ENCODE measurements at regions not wholly inside any gene's neighbourhood (a gene's known extent, or its start where the extent isn't known, plus 50 kb on each side); places are given as distances from the start of the nearest gene placed in this dataset.
"Not testable (repeated sequence)": the region's sequence is repeated elsewhere in the genome, so short reads cannot be mapped to it uniquely, and the experiment has no call there.

- Histone ChIP-seq H3K4me1 (ENCODE audit: control insufficient read depth in 1 of 2, insufficient read depth in 1 of 2, low read depth in 1 of 2, low read length in 1 of 2) (no peaks in the 10 kb centered on the region), H3K36me3 (no peaks in the 10 kb centered on the region), H3K27ac (no peak overlapping the region), H3K27me3 (no peaks in the 10 kb centered on the region), H3K9me3 (no peaks in the 10 kb centered on the region), H3K4me3 (ENCODE audit: low read depth in 1 of 2, low read length in 1 of 2) (no peak overlapping the region)
- no peak for TF ChIP-seq CTCF (IDR thresholded peaks at IDR 0.05)
Observed at GRCh38 chr6:169093066-169093723, 160.5 kb downstream of the THBS2 start.

- TF ChIP-seq CTCF (IDR thresholded peaks at IDR 0.05), result no peak
- Histone ChIP-seq H3K27me3 (no peaks in the 10 kb centered on the region), H3K36me3 (no peaks in the 10 kb centered on the region), H3K4me3 (ENCODE audit: low read depth in 1 of 2, low read length in 1 of 2) (no peak overlapping the region), H3K4me1 (ENCODE audit: control insufficient read depth in 1 of 2, insufficient read depth in 1 of 2, low read depth in 1 of 2, low read length in 1 of 2) (no peaks in the 10 kb centered on the region), H3K27ac (no peak overlapping the region), H3K9me3 (no peaks in the 10 kb centered on the region)
Observed at GRCh38 chr6:169092375-169092774, 161.3 kb downstream of the THBS2 start.

GRCh38 chr6:169090514-169091127 lies 163.0 kb downstream of the THBS2 start:
- H3K9me3 ChIP-seq, result not testable (repeated sequence)

GRCh38 chr6:169088762-169089161 lies 164.9 kb downstream of the THBS2 start:
- no peaks in the 10 kb centered on the region for H3K4me1 ChIP-seq (ENCODE audit: control insufficient read depth in 1 of 2, insufficient read depth in 1 of 2, low read depth in 1 of 2, low read length in 1 of 2)
- H3K4me3 ChIP-seq (ENCODE audit: low read depth in 1 of 2, low read length in 1 of 2), result no peak overlapping the region
- no peak overlapping the region for H3K27ac ChIP-seq
- no peak for TF ChIP-seq CTCF (IDR thresholded peaks at IDR 0.05)
- no peaks in the 10 kb centered on the region for H3K9me3 ChIP-seq
- H3K27me3 ChIP-seq, result no peaks in the 10 kb centered on the region
- H3K36me3 ChIP-seq, result no peaks in the 10 kb centered on the region

More at GRCh38 chr6:169090514-169091127, 163.0 kb downstream of the THBS2 start:
- not testable (repeated sequence) for H3K4me1 ChIP-seq (ENCODE audit: control insufficient read depth in 1 of 2, insufficient read depth in 1 of 2, low read depth in 1 of 2, low read length in 1 of 2); H3K27ac ChIP-seq; H3K4me3 ChIP-seq (ENCODE audit: low read depth in 1 of 2, low read length in 1 of 2); H3K36me3 ChIP-seq; H3K27me3 ChIP-seq

- no peak for TF ChIP-seq CTCF (IDR thresholded peaks at IDR 0.05)
- Histone ChIP-seq H3K4me1 (ENCODE audit: control insufficient read depth in 1 of 2, insufficient read depth in 1 of 2, low read depth in 1 of 2, low read length in 1 of 2) (no peaks in the 10 kb centered on the region), H3K9me3 (no peaks in the 10 kb centered on the region), H3K27ac (no peak overlapping the region), H3K4me3 (ENCODE audit: low read depth in 1 of 2, low read length in 1 of 2) (no peak overlapping the region), H3K27me3 (no peaks in the 10 kb centered on the region), H3K36me3 (no peaks in the 10 kb centered on the region)
Observed at GRCh38 chr6:169087443-169088041, 166.1 kb downstream of the THBS2 start.

- H3K4me3 ChIP-seq (ENCODE audit: low read depth in 1 of 2, low read length in 1 of 2); H3K27ac ChIP-seq; H3K27me3 ChIP-seq; H3K4me1 ChIP-seq (ENCODE audit: control insufficient read depth in 1 of 2, insufficient read depth in 1 of 2, low read depth in 1 of 2, low read length in 1 of 2); H3K36me3 ChIP-seq; H3K9me3 ChIP-seq: not testable (repeated sequence)
Observed at GRCh38 chr6:169086616-169087015, 167.0 kb downstream of the THBS2 start.

All from neutrophil (primary cell).